HCT116 (cell line): ENCODE measurements at regions not wholly inside any gene's neighbourhood (a gene's known extent, or its start where the extent isn't known, plus 50 kb on each side); places are given as distances from the start of the nearest gene placed in this dataset.

ENCODE experiments used
- ATAC-seq: fragments of 200-7000 bp; cut with Tn5 transposase; 2 replicates; pipeline ENCODE4 v1.9.1; 2020; ENCODE audit warnings: mild to moderate bottlenecking, moderate library complexity
- BruUV-seq: library from RNA; stranded (reverse); fragments of 400-500 nt; replicated peaks from 2 replicates; lab custom pipeline; 2021; lab: Mats Ljungman, UMichigan
- CTCF ChIA-PET: fragments of 300-600 bp; sonication (Branson Sonifier 250); formaldehyde crosslinking; loops from one replicate; lab custom pipeline; 2021; ENCODE audit warnings: antibody characterized with exemption; lab: Charles Lee
- POLR2A ChIA-PET: fragments of 300-600, 350-600 bp; sonication (Branson Sonifier 250); formaldehyde crosslinking; loops from one replicate; lab custom pipeline; 2021; ENCODE audit warnings: antibody characterized with exemption; lab: Charles Lee
- RAD21 ChIA-PET, 2 experiments: fragments of 300-600 bp; sonication (Branson Sonifier 250); formaldehyde crosslinking; loops; one replicate each; lab custom pipeline; 2023; ENCODE audit warnings: low total read pairs in 2 of 2; ENCODE audit not compliant: uncharacterized antibody in 2 of 2, unreplicated experiment in 2 of 2, low non-redundant PET in 1 of 2; lab: Charles Lee
- DNase-seq: peaks from one replicate; pipeline ENCODE4 v3.0.0-alpha.2; 2010; ENCODE audit warnings: low read depth, low spot score
- H2AFZ ChIP-seq: fragments of 200-600 bp; shearing (Covaris generic), sonication (generic); 2 replicates; pipeline ENCODE4 v1.6.1; 2017; ENCODE audit warnings: low read depth, mixed run types, mixed read lengths, antibody characterized with exemption, low read length; ENCODE audit not compliant: poor library complexity, severe bottlenecking
- H3K27ac ChIP-seq: 2 replicates; pipeline ENCODE4 v1.5.1; 2012; ENCODE audit warnings: low read depth, low read length
- H3K27me3 ChIP-seq: fragments of 200-600 bp; sonication (generic); 2 replicates; pipeline ENCODE4 v1.6.1; 2016; ENCODE audit warnings: mixed run types, low read length, mixed read lengths; ENCODE audit not compliant: insufficient read depth
- H3K36me3 ChIP-seq, 2 experiments: fragments of 200-500 bp in 1 of 2; fragments of 200-600 bp in 1 of 2; sonication (Bioruptor generic) in 1 of 2; sonication (generic) in 1 of 2; 2 replicates each; pipeline versions ENCODE4 v1.5.1 to v1.6.1; 2014 to 2016; ENCODE audit warnings: low read length in 2 of 2, inconsistent platforms in 1 of 2, mixed read lengths in 1 of 2, mixed run types in 1 of 2; ENCODE audit not compliant: insufficient read depth in 2 of 2, control insufficient read depth in 1 of 2
- H3K4me1 ChIP-seq, 2 experiments: fragments of 200-600 bp in 1 of 2; sonication (generic) in 1 of 2; 2 replicates each; pipeline versions ENCODE4 v1.5.1 to v1.6.1; 2012 to 2017; ENCODE audit warnings: low read length in 2 of 2, inconsistent platforms in 1 of 2, mild to moderate bottlenecking in 1 of 2, mixed read lengths in 1 of 2, mixed run types in 1 of 2, moderate library complexity in 1 of 2; ENCODE audit not compliant: insufficient read depth in 2 of 2, control insufficient read depth in 1 of 2
- H3K4me2 ChIP-seq: fragments of 200-600 bp; sonication (generic); 2 replicates; pipeline ENCODE4 v1.6.1; 2017; ENCODE audit warnings: mixed run types, low read length, mixed read lengths
- H3K4me3 ChIP-seq, 2 experiments: fragments of 200-600 bp in 1 of 2; sonication (generic) in 1 of 2; replicated peaks in 1 of 2; 2 replicates each; pipeline ENCODE4 v1.5.1; 2011 to 2016; ENCODE audit warnings: low read length in 2 of 2, control low read depth in 1 of 2, low read depth in 1 of 2, mild to moderate bottlenecking in 1 of 2, mixed read lengths in 1 of 2, mixed run types in 1 of 2
- H3K79me2 ChIP-seq: fragments of 200-600 bp; sonication (generic); 2 replicates; pipeline ENCODE4 v1.6.1; 2017; ENCODE audit warnings: mild to moderate bottlenecking, mixed run types, low read length, moderate library complexity, mixed read lengths; ENCODE audit not compliant: insufficient read depth
- H3K9ac ChIP-seq: fragments of 200-600 bp; sonication (generic); 2 replicates; pipeline ENCODE4 v1.6.1; 2016; ENCODE audit warnings: low read length, mixed read lengths
- H3K9me2 ChIP-seq: fragments of 200-600 bp; sonication (generic), shearing (Covaris generic); 2 replicates; pipeline ENCODE4 v1.6.1; 2017; ENCODE audit warnings: mixed run types, mild to moderate bottlenecking, moderate library complexity; ENCODE audit not compliant: insufficient read depth
- H3K9me3 ChIP-seq, 2 experiments: fragments of 200-500 bp in 1 of 2; fragments of 200-600 bp in 1 of 2; sonication (Bioruptor generic) in 1 of 2; sonication (generic) in 1 of 2; 2 replicates each; pipeline ENCODE4 v1.6.1; 2014 to 2017; ENCODE audit warnings: low read length in 2 of 2, mixed read lengths in 2 of 2, inconsistent platforms in 1 of 2, low read depth in 1 of 2, mild to moderate bottlenecking in 1 of 2, mixed run types in 1 of 2, moderate library complexity in 1 of 2; ENCODE audit not compliant: control insufficient read depth in 1 of 2, insufficient read depth in 1 of 2
- H4K20me1 ChIP-seq: fragments of 200-600 bp; sonication (generic), shearing (Covaris generic); 2 replicates; pipeline ENCODE4 v1.6.1; 2017; ENCODE audit warnings: mixed run types, mild to moderate bottlenecking, moderate library complexity; ENCODE audit not compliant: insufficient read depth
- CEBPB ChIP-seq: IDR thresholded peaks from 2 replicates; pipeline ENCODE4 v1.6.1; 2012; ENCODE audit warnings: low read depth
- EGR1 ChIP-seq: IDR thresholded peaks from 2 replicates; pipeline ENCODE4 v1.6.1; 2012; ENCODE audit warnings: low read depth
- EZH2 ChIP-seq: fragments of 200-600 bp; sonication (generic); IDR thresholded peaks from 2 replicates; pipeline ENCODE4 v1.6.1; 2017; ENCODE audit warnings: antibody characterized with exemption, mixed run types
- EZH2phosphoT487 ChIP-seq: fragments of 200-600 bp; IDR thresholded peaks from 2 replicates; pipeline ENCODE4 v1.6.1; 2018; ENCODE audit warnings: antibody characterized with exemption, borderline replicate concordance
- FOSL1 ChIP-seq: IDR thresholded peaks from 2 replicates; pipeline ENCODE4 v1.6.1; 2012; ENCODE audit warnings: low read depth
- JUND ChIP-seq: IDR thresholded peaks from 2 replicates; pipeline ENCODE4 v1.6.1; 2012
- POLR2A ChIP-seq: IDR thresholded peaks from 2 replicates; pipeline ENCODE4 v1.7.0; 2011; ENCODE audit warnings: borderline replicate concordance; ENCODE audit not compliant: insufficient read depth, insufficient read length; ENCODE audit errors: extremely low read depth
- POLR2AphosphoS5 ChIP-seq: IDR thresholded peaks from 2 replicates; pipeline ENCODE4 v1.6.1; 2011; ENCODE audit warnings: mild to moderate bottlenecking, low read depth, low read length, moderate library complexity
- RAD21 ChIP-seq: IDR thresholded peaks from 2 replicates; pipeline ENCODE4 v1.6.1; 2012; ENCODE audit warnings: low read depth, mild to moderate bottlenecking
- SIN3A ChIP-seq: IDR thresholded peaks from 2 replicates; pipeline ENCODE4 v1.6.1; 2012; ENCODE audit warnings: low read depth
- SP1 ChIP-seq: IDR thresholded peaks from 2 replicates; pipeline ENCODE4 v1.6.1; 2012; ENCODE audit warnings: low read depth
- SRF ChIP-seq: IDR thresholded peaks from 2 replicates; pipeline ENCODE4 v1.6.1; 2012; ENCODE audit warnings: low read depth
- TCF7L2 ChIP-seq: IDR thresholded peaks from 2 replicates; pipeline ENCODE4 v1.7.0; 2011; ENCODE audit warnings: borderline replicate concordance, inconsistent platforms; ENCODE audit not compliant: insufficient read depth, insufficient read length; ENCODE audit errors: extremely low read depth
- YY1 ChIP-seq: IDR thresholded peaks from 2 replicates; pipeline ENCODE4 v1.6.1; 2011; ENCODE audit warnings: low read length, low read depth, moderate library complexity, mild to moderate bottlenecking; ENCODE audit not compliant: insufficient replicate concordance; ENCODE audit errors: extremely low read depth
- ZFX ChIP-seq: fragments of 450-650 bp; IDR thresholded peaks from 2 replicates; pipeline ENCODE4 v1.6.1; 2017
- ZNF274 ChIP-seq: fragments of 200-500 bp; sonication (Bioruptor generic); IDR thresholded peaks from 2 replicates; pipeline ENCODE4 v1.6.1; 2014; ENCODE audit warnings: mild to moderate bottlenecking, low read depth, low read length, inconsistent platforms
- intact Hi-C: fragments of 100-400 bp; cut with micrococcal nuclease; formaldehyde crosslinking; loops from 2 replicates; pipeline ENCODE4 v1.10.0; 2022
- TF ChIP-seq, protein P1 (sequence below): IDR thresholded peaks from 2 replicates; pipeline ENCODE4 v1.6.1; 2012
- TF ChIP-seq, protein P2 (sequence below), 3 experiments: fragments of 200-600 bp in 1 of 3; sonication (generic) in 1 of 3; IDR thresholded peaks in 2 of 3; conservative IDR thresholded peaks in 1 of 3; 2 replicates each; pipeline ENCODE4 v1.5.1; 2012 to 2017; ENCODE audit warnings: low read depth in 2 of 3, low read length in 2 of 3, antibody characterized with exemption in 1 of 3, borderline replicate concordance in 1 of 3, control low read depth in 1 of 3, mild to moderate bottlenecking in 1 of 3, mixed read lengths in 1 of 3, mixed run types in 1 of 3, moderate library complexity in 1 of 3; ENCODE audit not compliant: insufficient read depth in 1 of 3
- TF ChIP-seq, protein P3 (sequence below): IDR thresholded peaks from 2 replicates; pipeline ENCODE4 v1.6.1; 2011; ENCODE audit warnings: mild to moderate bottlenecking, low read length, moderate library complexity; ENCODE audit not compliant: insufficient replicate concordance; ENCODE audit errors: extremely low read depth

DNA sequence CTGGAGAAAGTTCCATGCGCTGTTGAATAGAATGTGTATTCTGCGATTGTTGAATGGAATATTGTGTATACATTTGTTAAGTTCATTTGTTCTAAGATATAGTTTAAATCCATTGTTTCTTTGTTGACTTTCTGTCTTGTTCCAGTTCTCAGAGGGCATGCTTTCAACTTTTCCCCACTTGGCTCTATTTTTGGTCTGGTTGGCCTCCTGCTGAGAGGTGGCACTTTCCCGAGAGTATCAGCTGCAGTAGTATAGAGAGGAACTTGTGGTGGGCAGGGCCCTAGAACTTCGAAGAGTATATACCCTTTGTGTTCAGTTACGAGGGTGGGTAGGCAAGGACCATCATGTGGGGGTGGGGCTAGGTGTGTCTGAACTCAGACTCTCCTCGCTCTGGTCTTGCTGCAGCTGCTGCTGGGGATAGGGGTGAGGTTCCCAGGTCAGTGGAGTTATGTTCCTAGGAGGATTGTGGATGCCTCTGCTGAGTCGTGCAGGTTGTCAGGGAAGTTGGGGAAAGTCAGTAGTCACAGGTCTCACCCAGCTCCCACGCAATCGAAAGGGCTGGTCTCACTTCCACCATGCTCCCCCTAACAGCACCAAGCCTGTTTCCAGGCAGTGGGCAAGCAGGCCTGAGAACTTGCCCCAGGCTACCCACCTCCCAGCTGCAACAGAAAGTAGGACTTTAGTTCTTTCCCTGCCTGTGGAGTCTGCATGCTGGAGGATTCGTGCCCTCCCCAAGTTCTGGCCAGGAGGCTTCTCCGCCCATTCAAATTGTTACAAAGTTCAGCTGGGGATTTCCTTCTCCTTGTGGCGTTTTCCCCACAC is 118.9 kb upstream of the SSTR4 start:
- Histone ChIP-seq H3K4me2 (no peak overlapping the region), H3K79me2 (no peaks in the 10 kb centered on the region), H3K27ac (no peak overlapping the region), H3K9me3 (no peaks in the 10 kb centered on the region), H3K9ac (no peak overlapping the region), H2AFZ (no peak overlapping the region), H3K4me3 (no peak overlapping the region), H3K4me1 (no peaks in the 10 kb centered on the region), H3K36me3 (no peaks in the 10 kb centered on the region), H4K20me1 (no peaks in the 10 kb centered on the region), H3K9me2 (no peaks in the 10 kb centered on the region), H3K27me3 (peaks cover 51% of the 10 kb centered on the region)
- DNase-seq, result no peak
- RAD21 ChIA-PET, result no interaction called here
- ATAC-seq, result no peak
- BruUV-seq, result no TSS peak
- TF ChIP-seq JUND, result no peak
- TF ChIP-seq FOSL1, result no peak
- TF ChIP-seq, protein P1, sequence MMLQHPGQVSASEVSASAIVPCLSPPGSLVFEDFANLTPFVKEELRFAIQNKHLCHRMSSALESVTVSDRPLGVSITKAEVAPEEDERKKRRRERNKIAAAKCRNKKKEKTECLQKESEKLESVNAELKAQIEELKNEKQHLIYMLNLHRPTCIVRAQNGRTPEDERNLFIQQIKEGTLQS, result no peak
- TF ChIP-seq EZH2, result no peak
- TF ChIP-seq POLR2AphosphoS5, result no peak
- no peak for TF ChIP-seq YY1
- TF ChIP-seq, protein P2, sequence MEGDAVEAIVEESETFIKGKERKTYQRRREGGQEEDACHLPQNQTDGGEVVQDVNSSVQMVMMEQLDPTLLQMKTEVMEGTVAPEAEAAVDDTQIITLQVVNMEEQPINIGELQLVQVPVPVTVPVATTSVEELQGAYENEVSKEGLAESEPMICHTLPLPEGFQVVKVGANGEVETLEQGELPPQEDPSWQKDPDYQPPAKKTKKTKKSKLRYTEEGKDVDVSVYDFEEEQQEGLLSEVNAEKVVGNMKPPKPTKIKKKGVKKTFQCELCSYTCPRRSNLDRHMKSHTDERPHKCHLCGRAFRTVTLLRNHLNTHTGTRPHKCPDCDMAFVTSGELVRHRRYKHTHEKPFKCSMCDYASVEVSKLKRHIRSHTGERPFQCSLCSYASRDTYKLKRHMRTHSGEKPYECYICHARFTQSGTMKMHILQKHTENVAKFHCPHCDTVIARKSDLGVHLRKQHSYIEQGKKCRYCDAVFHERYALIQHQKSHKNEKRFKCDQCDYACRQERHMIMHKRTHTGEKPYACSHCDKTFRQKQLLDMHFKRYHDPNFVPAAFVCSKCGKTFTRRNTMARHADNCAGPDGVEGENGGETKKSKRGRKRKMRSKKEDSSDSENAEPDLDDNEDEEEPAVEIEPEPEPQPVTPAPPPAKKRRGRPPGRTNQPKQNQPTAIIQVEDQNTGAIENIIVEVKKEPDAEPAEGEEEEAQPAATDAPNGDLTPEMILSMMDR (IDR thresholded peaks at IDR 0.05 in 2 of 3, conservative IDR thresholded peaks at IDR 0.05 in 1 of 3; ENCODE audit: borderline replicate concordance in 1 of 3, insufficient read depth in 1 of 3, low read depth in 2 of 3, low read length in 2 of 3), result no peak
- TF ChIP-seq EZH2phosphoT487, result no peak
- TF ChIP-seq TCF7L2, result no peak
- TF ChIP-seq ZNF274, result no peak
- TF ChIP-seq RAD21, result no peak
- TF ChIP-seq, protein P3, sequence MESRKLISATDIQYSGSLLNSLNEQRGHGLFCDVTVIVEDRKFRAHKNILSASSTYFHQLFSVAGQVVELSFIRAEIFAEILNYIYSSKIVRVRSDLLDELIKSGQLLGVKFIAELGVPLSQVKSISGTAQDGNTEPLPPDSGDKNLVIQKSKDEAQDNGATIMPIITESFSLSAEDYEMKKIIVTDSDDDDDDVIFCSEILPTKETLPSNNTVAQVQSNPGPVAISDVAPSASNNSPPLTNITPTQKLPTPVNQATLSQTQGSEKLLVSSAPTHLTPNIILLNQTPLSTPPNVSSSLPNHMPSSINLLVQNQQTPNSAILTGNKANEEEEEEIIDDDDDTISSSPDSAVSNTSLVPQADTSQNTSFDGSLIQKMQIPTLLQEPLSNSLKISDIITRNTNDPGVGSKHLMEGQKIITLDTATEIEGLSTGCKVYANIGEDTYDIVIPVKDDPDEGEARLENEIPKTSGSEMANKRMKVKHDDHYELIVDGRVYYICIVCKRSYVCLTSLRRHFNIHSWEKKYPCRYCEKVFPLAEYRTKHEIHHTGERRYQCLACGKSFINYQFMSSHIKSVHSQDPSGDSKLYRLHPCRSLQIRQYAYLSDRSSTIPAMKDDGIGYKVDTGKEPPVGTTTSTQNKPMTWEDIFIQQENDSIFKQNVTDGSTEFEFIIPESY, result no peak
- no peak for TF ChIP-seq SIN3A
- no peak for TF ChIP-seq ZFX
- no peak for TF ChIP-seq EGR1
- TF ChIP-seq SRF, result no peak
- TF ChIP-seq SP1, result no peak
- TF ChIP-seq POLR2A, result no peak
- no peak for TF ChIP-seq CEBPB
- CTCF ChIA-PET, result no interaction called here
- POLR2A ChIA-PET, result no interaction called here
- intact Hi-C loops, result no loop called here
